NOMO-1 (cell line): ENCODE measurements at regions not wholly inside any gene's neighbourhood (a gene's known extent, or its start where the extent isn't known, plus 50 kb on each side); places are given as distances from the start of the nearest gene placed in this dataset.
A peak's percentile ranks its signal among the peaks of the same experiment; 100 is the strongest.

Experiments
- DNase-seq, 2 experiments: peaks; one replicate each; lab custom pipeline; 2025; ENCODE audit not compliant: unreplicated experiment in 2 of 2; lab: John Stamatoyannopoulos, UW

- DNase-seq, result no peak
Observed at GRCh38 chr4:159723341-159724048, 620.6 kb downstream of the RAPGEF2 start.

- DNase-seq, result no peak
Observed at GRCh38 chr4:159725571-159725970, 622.7 kb downstream of the RAPGEF2 start.

GRCh38 chr4:159735281-159736207 is 632.7 kb downstream of the RAPGEF2 start:
- DNase-seq, result no peak

GRCh38 chr4:159736411-159736810 is 633.5 kb downstream of the RAPGEF2 start:
- DNase-seq, result no peak

- DNase-seq, result no peak
Observed at GRCh38 chr4:159743971-159744370, 641.1 kb downstream of the RAPGEF2 start.

- DNase-seq, result no peak
Observed at GRCh38 chr4:159747983-159748382, 645.1 kb downstream of the RAPGEF2 start.

- no peak for DNase-seq
Observed at GRCh38 chr4:159748834-159749444, 646.1 kb downstream of the RAPGEF2 start.

- no peak for DNase-seq
Observed at GRCh38 chr4:159757499-159757898, 654.6 kb downstream of the RAPGEF2 start.

- no peak for DNase-seq
Observed at GRCh38 chr4:159758061-159758460, 655.2 kb downstream of the RAPGEF2 start.

GRCh38 chr4:159762672-159763071 is 659.8 kb downstream of the RAPGEF2 start:
- no peak for DNase-seq

GRCh38 chr4:159764343-159764952 is 661.6 kb downstream of the RAPGEF2 start:
- peak in 1 of 2 experiments; percentile 31 for DNase-seq

- DNase-seq, result no peak
Observed at GRCh38 chr4:159765382-159765781, 662.5 kb downstream of the RAPGEF2 start.

- no peak for DNase-seq
Observed at GRCh38 chr4:159766241-159766640, 663.4 kb downstream of the RAPGEF2 start.

- DNase-seq, result no peak
Observed at GRCh38 chr4:159767406-159767805, 664.5 kb downstream of the RAPGEF2 start.

GRCh38 chr4:159768016-159768415 is 665.1 kb downstream of the RAPGEF2 start:
- DNase-seq, result no peak

- DNase-seq, result no peak
Observed at GRCh38 chr4:159770401-159770800, 667.5 kb downstream of the RAPGEF2 start.

- DNase-seq, result no peak
Observed at GRCh38 chr4:159770969-159771368, 668.1 kb downstream of the RAPGEF2 start.

GRCh38 chr4:159776961-159777360 is 674.1 kb downstream of the RAPGEF2 start:
- DNase-seq, result no peak

- DNase-seq, result no peak
Observed at GRCh38 chr4:159777689-159778088, 674.8 kb downstream of the RAPGEF2 start.

GRCh38 chr4:159778298-159778697 is 675.4 kb downstream of the RAPGEF2 start:
- peak in 1 of 2 experiments; percentile 13 for DNase-seq

GRCh38 chr4:159779716-159780115 is 676.8 kb downstream of the RAPGEF2 start:
- DNase-seq, result no peak
